C4-2B (cell line): ENCODE measurements at regions not wholly inside any gene's neighbourhood (a gene's known extent, or its start where the extent isn't known, plus 50 kb on each side); places are given as distances from the start of the nearest gene placed in this dataset.

Experiments used
- H3K27ac ChIP-seq: fragments of 450-650 bp; 2 replicates; pipeline ENCODE4 v1.5.1; 2017
- ZFX ChIP-seq: fragments of 450-650 bp; IDR thresholded peaks from 2 replicates; pipeline ENCODE4 v1.6.1; 2017
- TF ChIP-seq, protein P1 (sequence below): fragments of 450-650 bp; conservative IDR thresholded peaks from 2 replicates; pipeline ENCODE4 v1.5.1; 2017; ENCODE audit warnings: mild to moderate bottlenecking

DNA sequence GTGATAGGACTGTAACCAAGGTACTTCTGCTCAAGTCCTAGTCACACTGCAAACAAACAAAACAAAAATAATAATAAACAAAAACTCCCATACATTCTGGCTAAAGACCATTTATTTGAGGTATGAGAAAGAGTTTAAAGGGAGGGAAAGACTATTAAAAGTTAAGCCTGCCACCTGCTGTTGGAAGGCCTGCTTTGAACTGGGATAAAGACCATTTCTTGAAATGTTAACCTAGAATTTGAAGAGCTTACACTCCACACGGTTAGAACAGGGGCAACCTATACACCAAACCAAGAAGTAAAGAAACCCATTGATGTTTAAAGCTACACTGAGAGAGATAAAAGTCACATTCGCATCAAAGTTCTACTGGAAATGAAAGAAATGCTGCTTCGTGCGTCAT lies 548.7 kb upstream of the DIPK2B start:
- TF ChIP-seq ZFX = no peak
- TF ChIP-seq, protein P1, sequence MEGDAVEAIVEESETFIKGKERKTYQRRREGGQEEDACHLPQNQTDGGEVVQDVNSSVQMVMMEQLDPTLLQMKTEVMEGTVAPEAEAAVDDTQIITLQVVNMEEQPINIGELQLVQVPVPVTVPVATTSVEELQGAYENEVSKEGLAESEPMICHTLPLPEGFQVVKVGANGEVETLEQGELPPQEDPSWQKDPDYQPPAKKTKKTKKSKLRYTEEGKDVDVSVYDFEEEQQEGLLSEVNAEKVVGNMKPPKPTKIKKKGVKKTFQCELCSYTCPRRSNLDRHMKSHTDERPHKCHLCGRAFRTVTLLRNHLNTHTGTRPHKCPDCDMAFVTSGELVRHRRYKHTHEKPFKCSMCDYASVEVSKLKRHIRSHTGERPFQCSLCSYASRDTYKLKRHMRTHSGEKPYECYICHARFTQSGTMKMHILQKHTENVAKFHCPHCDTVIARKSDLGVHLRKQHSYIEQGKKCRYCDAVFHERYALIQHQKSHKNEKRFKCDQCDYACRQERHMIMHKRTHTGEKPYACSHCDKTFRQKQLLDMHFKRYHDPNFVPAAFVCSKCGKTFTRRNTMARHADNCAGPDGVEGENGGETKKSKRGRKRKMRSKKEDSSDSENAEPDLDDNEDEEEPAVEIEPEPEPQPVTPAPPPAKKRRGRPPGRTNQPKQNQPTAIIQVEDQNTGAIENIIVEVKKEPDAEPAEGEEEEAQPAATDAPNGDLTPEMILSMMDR = peak; percentile 28
- no peak overlapping the region for H3K27ac ChIP-seq

DNA sequence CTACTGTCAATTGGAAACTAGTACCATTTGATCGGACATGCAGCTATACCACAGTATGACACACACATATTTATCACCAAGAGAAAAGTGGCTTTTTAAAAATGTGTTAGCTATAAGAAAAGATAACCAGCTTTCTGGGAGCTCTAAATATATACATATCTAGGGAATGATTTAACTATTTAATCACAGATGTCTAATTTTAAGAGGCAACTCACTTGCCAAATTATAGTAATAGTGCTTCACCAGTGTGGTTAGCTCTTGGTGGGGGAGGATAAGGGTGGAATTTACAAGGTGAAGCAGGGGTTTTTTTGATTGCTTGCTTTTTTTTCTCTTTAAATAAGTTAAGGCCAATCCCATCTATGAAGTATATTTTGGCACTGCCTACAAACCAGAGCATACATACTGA lies 547.7 kb upstream of the DIPK2B start:
- H3K27ac ChIP-seq = no peak overlapping the region
- TF ChIP-seq, protein P1 = no peak
- TF ChIP-seq ZFX = no peak

DNA sequence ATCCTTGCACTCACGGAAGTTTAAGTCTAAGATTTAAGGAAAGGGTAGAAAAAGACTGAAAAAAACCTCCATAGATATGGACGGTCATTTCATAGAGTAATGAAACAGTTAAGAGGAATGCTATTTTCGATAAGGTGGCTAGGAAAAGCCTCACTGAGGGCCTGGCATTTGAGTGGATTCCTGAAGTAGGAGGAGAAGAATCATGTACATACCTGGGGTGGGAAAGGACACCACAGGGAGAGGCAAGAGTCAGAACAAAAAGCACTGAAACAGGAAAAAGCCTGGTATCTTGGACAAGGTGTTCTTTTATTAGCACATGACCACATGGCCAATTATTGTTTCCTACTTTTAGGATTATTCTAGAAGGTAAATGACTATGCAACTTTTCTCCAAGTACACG lies 547.2 kb upstream of the DIPK2B start:
- no peak overlapping the region for H3K27ac ChIP-seq
- TF ChIP-seq, protein P1 = no peak
- no peak for TF ChIP-seq ZFX

DNA sequence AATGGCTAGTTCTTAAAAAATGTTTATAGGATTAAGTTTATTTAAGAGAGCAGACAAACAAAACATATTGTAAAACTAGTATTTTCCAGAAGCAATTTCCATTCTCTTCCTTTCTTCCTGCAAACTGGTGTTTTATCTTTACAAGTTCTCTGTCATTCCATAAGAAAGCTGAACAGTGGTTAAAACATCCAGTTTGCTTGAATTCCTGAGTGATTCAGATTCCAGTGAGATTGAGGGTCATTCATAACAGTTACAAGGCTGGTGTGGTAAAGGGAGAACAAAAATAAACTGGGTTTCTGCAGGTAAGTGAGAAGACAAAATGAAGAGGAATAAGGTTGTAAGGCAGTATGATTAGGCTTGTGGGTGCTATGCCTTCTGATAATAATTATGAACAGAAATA lies 544.8 kb upstream of the DIPK2B start:
- no peak for TF ChIP-seq ZFX
- TF ChIP-seq, protein P1 = no peak
- no peak overlapping the region for H3K27ac ChIP-seq

DNA sequence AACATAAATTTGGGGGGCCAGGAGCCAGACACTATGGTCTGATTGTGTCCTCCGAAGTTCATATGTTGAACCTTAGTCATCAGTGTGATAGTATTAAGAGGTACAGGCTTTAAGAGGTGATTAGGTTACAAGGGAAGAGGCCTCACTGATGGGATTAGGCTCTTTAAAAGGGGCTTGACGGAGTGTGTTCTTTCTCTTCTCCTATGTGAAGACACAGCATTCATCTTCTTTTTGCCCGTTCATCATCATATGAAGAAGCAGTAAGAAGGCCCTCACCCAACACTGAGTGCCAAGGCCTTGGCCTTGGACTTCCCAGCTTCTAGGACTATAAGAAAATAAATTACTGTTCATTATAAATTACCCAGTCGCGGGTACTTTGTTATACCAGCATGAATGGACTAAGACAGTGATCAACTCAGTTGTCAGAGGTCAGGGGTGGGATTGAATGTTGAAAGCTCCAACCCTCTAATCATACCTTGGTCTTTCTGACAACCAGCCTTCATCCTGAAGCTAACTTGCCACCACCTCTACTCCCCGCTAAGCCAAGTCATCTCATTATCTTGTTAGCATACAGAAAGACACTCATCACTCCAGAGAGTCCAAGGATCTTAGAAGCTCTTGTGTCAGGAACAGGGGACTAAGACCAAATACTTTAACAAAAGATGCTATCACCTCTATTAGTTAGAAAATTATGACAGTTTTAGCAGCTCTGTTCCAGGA lies 543.4 kb upstream of the DIPK2B start:
- TF ChIP-seq ZFX = no peak
- TF ChIP-seq, protein P1 = no peak
- H3K27ac ChIP-seq = no peak overlapping the region

DNA sequence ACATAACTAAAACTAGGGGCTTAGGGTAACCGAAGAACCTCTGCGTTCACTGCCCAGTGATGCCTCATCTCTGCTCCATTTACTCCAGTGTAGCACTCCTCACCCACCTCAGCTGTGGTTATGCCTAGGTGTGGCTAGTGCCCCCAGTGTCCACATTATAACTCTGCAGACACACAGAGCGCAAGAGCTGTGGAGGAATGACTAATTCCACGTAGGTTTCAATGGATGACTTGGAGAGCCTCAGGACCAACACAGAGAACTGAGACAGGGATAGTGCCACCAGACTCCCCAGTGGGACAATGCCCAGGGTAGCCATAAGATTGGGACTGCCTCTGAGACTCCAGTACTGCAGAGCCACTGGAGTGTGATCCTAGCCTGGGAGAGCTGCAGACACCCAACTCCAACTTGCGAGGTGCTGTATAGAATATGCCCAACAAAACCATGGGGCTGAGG lies 542.4 kb upstream of the DIPK2B start:
- H3K27ac ChIP-seq = no peak overlapping the region

DNA sequence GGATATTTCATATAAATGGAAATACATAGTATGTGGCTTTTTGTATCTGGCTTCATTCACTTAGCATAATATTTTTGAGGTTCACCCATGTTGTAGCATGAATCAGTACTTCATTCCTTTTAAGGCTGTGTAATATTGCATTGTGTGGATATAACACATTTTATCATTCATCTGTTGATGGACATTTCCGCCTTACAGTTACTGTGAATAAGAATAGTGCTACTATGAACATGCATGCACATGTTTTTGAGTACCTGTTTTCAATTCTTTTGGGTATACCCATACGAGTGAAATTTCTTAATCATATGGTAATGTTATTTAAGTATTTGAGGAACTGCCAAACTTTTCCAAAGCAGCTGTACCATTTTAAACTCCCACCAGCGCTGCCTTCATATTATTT lies 539.6 kb upstream of the DIPK2B start:
- H3K27ac ChIP-seq = no peak overlapping the region
- TF ChIP-seq, protein P1 = no peak
- no peak for TF ChIP-seq ZFX

More for the DNA sequence above, 542.4 kb upstream of the DIPK2B start:
- TF ChIP-seq ZFX = no peak
- TF ChIP-seq, protein P1 = no peak; the same call in 1 of the 2 replicates
